Cardiac muscle cell (in vitro differentiated cells and primary cell): ENCODE measurements at regions not wholly inside any gene's neighbourhood (a gene's known extent, or its start where the extent isn't known, plus 50 kb on each side); places are given as distances from the start of the nearest gene placed in this dataset.

Experiments
- DNase-seq, 2 donors: peaks; one replicate each; pipeline versions ENCODE4 v3.0.0 to v3.0.0-alpha.2; 2010 to 2017; ENCODE audit warnings: low read depth in 1 of 2, low spot score in 1 of 2
- H3K27ac ChIP-seq: fragments of 200-600 bp; sonication (generic); 2 replicates; pipeline ENCODE4 v1.5.1; 2016
- H3K27me3 ChIP-seq: fragments of 200-600 bp; sonication (generic); 2 replicates; pipeline ENCODE4 v1.6.0; 2016; ENCODE audit warnings: control low read depth
- H3K36me3 ChIP-seq: fragments of 200-600 bp; sonication (generic); 2 replicates; pipeline ENCODE4 v1.5.1; 2016; ENCODE audit warnings: control low read depth
- H3K4me1 ChIP-seq: fragments of 200-600 bp; sonication (generic); 2 replicates; pipeline ENCODE4 v1.8.1; 2017; ENCODE audit warnings: low read depth, mild to moderate bottlenecking, mixed run types
- H3K4me3 ChIP-seq: fragments of 200-600 bp; sonication (generic); 2 replicates; pipeline ENCODE4 v1.5.1; 2016; ENCODE audit warnings: mild to moderate bottlenecking
- H3K9me3 ChIP-seq: fragments of 200-600 bp; sonication (generic); 2 replicates; pipeline ENCODE4 v1.5.1; 2017; ENCODE audit warnings: low read depth, mild to moderate bottlenecking, control low read depth
- CTCF ChIP-seq: IDR thresholded peaks from 2 replicates; pipeline ENCODE4 v1.5.1; 2012; ENCODE audit warnings: low read depth, mild to moderate bottlenecking, low read length

- TF ChIP-seq CTCF, result no peak
- no peak overlapping the region for H3K27ac ChIP-seq
These were observed 1299.1 kb downstream of the MRPL39 start for GRCh38 chr21:24308183-24308582.

GRCh38 chr21:24302400-24302799 is 1304.9 kb downstream of the MRPL39 start:
- Histone ChIP-seq H3K9me3 (no peaks in the 10 kb centered on the region), H3K36me3 (no peaks in the 10 kb centered on the region), H3K27me3 (no peaks in the 10 kb centered on the region), H3K4me3 (no peak overlapping the region), H3K27ac (no peak overlapping the region), H3K4me1 (no peaks in the 10 kb centered on the region)
- DNase-seq, result no peak
- no peak for TF ChIP-seq CTCF

More at GRCh38 chr21:24308183-24308582, 1299.1 kb downstream of the MRPL39 start:
- Histone ChIP-seq H3K4me1 (no peaks in the 10 kb centered on the region), H3K9me3 (no peaks in the 10 kb centered on the region), H3K4me3 (no peak overlapping the region), H3K36me3 (no peaks in the 10 kb centered on the region), H3K27me3 (no peaks in the 10 kb centered on the region)
- no peak for DNase-seq

GRCh38 chr21:24298040-24298439 is 1309.2 kb downstream of the MRPL39 start:
- no peaks in the 10 kb centered on the region for H3K27me3 ChIP-seq

GRCh38 chr21:24294171-24294570 is 1313.1 kb downstream of the MRPL39 start:
- Histone ChIP-seq H3K4me3 (no peak overlapping the region), H3K36me3 (no peaks in the 10 kb centered on the region), H3K27ac (no peak overlapping the region), H3K9me3 (no peaks in the 10 kb centered on the region), H3K27me3 (no peaks in the 10 kb centered on the region), H3K4me1 (no peaks in the 10 kb centered on the region)
- TF ChIP-seq CTCF, result no peak
- DNase-seq, result no peak

More at GRCh38 chr21:24298040-24298439, 1309.2 kb downstream of the MRPL39 start:
- H3K9me3 ChIP-seq, result no peaks in the 10 kb centered on the region
- no peak for DNase-seq
- H3K36me3 ChIP-seq, result no peaks in the 10 kb centered on the region
- no peak for TF ChIP-seq CTCF
- H3K4me1 ChIP-seq, result no peaks in the 10 kb centered on the region
- no peak overlapping the region for H3K4me3 ChIP-seq
- H3K27ac ChIP-seq, result no peak overlapping the region

- no peaks in the 10 kb centered on the region for H3K4me1 ChIP-seq
- no peak for DNase-seq
- H3K27ac ChIP-seq, result no peak overlapping the region
- H3K36me3 ChIP-seq, result no peaks in the 10 kb centered on the region
- H3K27me3 ChIP-seq, result no peaks in the 10 kb centered on the region
- no peak overlapping the region for H3K4me3 ChIP-seq
- TF ChIP-seq CTCF, result no peak
- H3K9me3 ChIP-seq, result no peaks in the 10 kb centered on the region
These were observed 1317.0 kb downstream of the MRPL39 start for GRCh38 chr21:24290151-24290833.
